GM13976 (cell line): ENCODE measurements at regions not wholly inside any gene's neighbourhood (a gene's known extent, or its start where the extent isn't known, plus 50 kb on each side); places are given as distances from the start of the nearest gene placed in this dataset.

Experiments used
- DNase-seq: peaks from one replicate; pipeline ENCODE4 v3.0.0; 2012; ENCODE audit warnings: low spot score
- CTCF ChIP-seq: IDR thresholded peaks from 2 replicates; pipeline ENCODE4 v1.5.1; 2012; ENCODE audit warnings: borderline replicate concordance, mild to moderate bottlenecking; ENCODE audit not compliant: insufficient read depth; ENCODE audit errors: extremely low read depth, missing control alignments, control extremely low read depth
- in situ Hi-C: fragments of 300-500 bp; cut with MboI; formaldehyde crosslinking; loops from one replicate; pipeline ENCODE4 v1.12.0; 2022; ENCODE audit warnings: low sequenced_read_pairs, mixed read lengths, inconsistent platforms; ENCODE audit not compliant: unreplicated experiment

- TF ChIP-seq CTCF = no peak
- in situ Hi-C loops = no loop called here
- no peak for DNase-seq
Observed at GRCh38 chr9:13939701-13940490, 374.0 kb downstream of the NFIB start.

- DNase-seq = no peak
- in situ Hi-C loops = no loop called here
- no peak for TF ChIP-seq CTCF
Observed at GRCh38 chr9:13939134-13939533, 374.8 kb downstream of the NFIB start.

GRCh38 chr9:13934416-13934815 is 379.5 kb downstream of the NFIB start:
- TF ChIP-seq CTCF = no peak
- DNase-seq = no peak
- in situ Hi-C loops = no loop called here

- DNase-seq = no peak
- in situ Hi-C loops = no loop called here
- TF ChIP-seq CTCF = no peak
Observed at GRCh38 chr9:13933268-13933656, 380.7 kb downstream of the NFIB start.

- in situ Hi-C loops = no loop called here
- no peak for DNase-seq
- no peak for TF ChIP-seq CTCF
Observed at GRCh38 chr9:13932528-13933267, 381.2 kb downstream of the NFIB start.

- in situ Hi-C loops = no loop called here
- DNase-seq = no peak
- TF ChIP-seq CTCF = no peak
Observed at GRCh38 chr9:13929013-13929412, 384.9 kb downstream of the NFIB start.

GRCh38 chr9:13923381-13923780 is 390.6 kb downstream of the NFIB start:
- in situ Hi-C loops = no loop called here
- DNase-seq = no peak
- TF ChIP-seq CTCF = no peak
